KBM-7 (cell line): ENCODE measurements at regions not wholly inside any gene's neighbourhood (a gene's known extent, or its start where the extent isn't known, plus 50 kb on each side); places are given as distances from the start of the nearest gene placed in this dataset.

Experiments
- DNase-seq: peaks from one replicate; pipeline ENCODE4 v3.0.0-alpha.2; 2015
- in situ Hi-C: fragments of 300-500 bp; cut with MboI; formaldehyde crosslinking; loops from 2 replicates; pipeline ENCODE4 v1.14.3; 2020; ENCODE audit warnings: low sequenced_read_pairs, low pct_unique_long_range_greater_than_20kb, mixed read lengths

DNA sequence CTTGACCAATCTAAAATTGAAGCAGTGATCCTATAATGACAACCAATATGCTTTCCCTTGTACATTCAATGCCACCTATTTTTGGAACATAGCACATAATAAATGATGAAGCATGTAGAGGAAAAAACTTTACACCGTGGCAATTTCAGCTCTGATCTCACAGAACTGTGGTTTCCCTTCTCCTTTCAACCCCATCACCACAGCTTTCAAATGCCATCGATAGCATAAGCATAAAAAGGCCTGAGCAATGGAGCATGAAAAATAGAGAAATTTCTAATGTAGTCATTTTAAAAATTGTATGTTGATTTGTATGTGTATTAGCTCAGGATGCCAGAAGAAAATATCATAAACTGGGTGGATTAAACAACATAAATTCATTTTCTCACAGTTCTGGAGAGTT lies 406.0 kb upstream of the TMCO5A start:
- in situ Hi-C loops = no loop called here
- no peak for DNase-seq

DNA sequence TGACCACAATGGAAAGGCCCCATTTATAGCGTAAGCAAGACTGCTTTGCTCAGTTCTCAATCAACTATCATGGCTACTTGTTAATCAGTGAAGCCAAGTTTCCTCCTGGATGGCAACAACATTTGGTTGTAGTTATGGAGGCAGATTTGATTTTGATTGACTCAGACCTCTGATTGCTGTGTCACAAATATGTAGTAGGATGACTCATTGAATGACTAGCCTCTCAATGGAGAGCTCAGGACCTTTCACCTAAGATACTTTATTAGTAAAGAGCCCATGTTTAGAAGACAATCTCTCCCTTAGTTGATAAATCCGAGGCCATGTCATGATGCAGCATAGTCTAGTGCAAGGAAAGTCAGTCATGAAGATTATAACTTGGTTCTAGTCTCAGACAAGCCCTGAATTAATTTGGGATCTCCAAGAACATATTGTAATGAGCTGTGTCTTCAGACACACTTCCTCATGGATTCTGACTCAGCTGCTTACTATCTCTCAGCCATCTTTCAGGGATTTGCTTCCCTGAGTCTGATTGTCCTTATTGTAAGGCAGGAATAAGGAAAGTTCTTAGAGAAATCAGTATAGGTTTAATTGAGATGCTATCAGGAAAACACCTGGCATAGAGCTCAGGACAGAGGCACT lies 397.4 kb upstream of the TMCO5A start:
- DNase-seq = no peak
- in situ Hi-C loops = no loop called here

DNA sequence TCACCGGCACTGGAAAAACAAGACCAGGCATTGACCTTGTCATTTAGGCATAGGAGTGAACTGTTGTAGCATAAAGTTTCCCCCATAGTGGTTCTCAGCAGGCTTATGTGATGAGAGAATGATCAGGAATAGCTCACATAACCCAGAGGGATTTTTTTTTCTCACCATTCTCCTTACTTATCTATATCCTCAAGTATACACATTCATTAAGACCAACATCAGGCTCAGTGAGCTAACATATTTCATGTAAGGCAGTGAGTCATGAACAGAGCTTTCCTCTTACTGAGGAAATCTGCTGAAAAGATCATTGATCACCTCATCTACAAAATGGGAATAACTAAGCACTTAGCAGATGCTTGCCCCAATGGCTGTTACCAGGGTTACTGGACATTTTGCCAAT lies 396.6 kb upstream of the TMCO5A start:
- no peak for DNase-seq
- in situ Hi-C loops = no loop called here

DNA sequence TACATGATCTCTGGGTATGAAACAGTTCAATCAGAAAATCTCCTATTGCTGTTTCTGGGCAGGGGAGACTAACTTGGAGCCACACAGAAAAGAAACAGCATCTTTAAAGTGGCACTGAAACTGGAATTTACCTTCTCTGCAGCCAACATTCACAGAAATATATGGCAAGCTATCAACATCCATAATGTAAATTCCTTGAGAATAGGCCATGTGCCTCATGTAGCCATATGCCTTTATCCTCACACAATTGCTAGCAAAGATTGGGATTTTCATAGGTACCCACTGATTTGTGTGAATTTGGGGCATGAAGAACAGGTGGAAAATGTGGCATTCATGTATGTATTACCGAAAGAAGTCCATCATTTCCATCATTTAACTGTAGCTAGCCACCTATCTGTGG lies 386.3 kb upstream of the TMCO5A start:
- in situ Hi-C loops = no loop called here

DNA sequence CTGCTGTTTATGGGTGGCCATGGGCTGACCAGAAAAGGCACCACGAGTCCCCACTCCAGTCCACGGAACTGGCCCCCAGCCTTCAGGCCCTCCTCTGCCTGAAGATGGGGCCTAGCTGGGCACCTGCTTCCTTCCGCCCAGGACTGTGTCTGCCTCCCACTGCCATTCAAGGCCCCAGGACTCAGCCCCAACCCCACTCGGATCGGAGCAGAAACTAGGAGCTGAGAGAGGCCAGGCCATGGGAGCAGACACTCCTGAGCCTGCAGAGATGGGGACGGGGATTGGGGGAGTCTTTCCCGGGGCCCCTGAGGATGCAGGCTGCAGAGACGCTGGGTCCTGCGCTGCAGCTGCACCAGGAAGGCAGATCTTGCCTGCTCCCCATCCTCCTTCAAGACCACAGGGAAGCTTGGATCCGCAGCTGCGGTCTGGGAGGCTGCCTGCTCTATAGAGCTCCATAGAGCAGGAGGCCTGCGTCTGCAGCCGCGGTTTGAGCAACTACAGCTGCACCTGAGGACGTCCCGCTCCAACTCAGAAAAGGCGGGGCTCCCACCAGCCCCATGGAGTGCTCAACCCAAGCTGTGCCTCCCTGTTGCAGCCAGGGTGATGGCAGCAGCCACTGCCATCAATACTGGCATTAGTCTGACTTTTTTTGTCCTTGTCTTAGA lies 383.9 kb upstream of the TMCO5A start:
- DNase-seq = no peak
- in situ Hi-C loops = no loop called here

More for the DNA sequence above, 386.3 kb upstream of the TMCO5A start:
- no peak for DNase-seq

DNA sequence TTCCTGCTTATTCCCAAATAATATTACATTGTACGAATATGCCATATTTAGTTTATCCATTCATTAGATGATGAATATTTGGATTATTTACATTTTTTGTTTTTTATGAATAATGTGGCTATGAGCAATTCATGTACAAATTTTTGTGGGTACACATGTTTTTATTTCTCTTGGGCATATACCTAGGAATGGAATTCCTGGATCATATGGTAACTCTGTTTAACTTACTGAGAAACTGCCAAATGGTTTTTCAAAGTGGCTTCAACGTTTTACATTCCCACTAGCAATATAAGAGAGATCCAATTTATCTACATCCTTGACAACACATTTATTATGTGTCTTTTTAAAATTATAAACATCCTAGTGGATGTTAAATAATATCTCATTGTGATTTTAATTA lies 362.0 kb upstream of the TMCO5A start:
- in situ Hi-C loops = no loop called here

DNA sequence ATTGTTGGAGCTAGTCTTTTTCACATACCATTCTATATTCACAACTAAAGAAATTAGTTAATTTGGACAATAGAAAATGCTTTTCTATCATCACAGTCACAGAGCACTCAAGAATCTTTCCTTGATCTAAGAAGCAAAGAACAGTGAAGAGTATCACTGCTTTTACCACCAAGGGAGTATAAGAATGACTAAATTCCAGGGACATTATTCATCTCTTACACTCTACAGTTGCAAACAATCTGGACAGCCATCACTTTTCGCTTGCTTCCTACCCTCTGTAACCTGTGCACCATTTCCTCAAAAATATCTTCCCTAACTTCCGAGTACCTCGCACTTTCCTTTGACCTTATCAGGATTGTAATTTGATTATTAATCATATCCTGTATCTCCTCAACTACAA lies 359.5 kb upstream of the TMCO5A start:
- in situ Hi-C loops = no loop called here
- no peak for DNase-seq

More for the DNA sequence above, 362.0 kb upstream of the TMCO5A start:
- no peak for DNase-seq

DNA sequence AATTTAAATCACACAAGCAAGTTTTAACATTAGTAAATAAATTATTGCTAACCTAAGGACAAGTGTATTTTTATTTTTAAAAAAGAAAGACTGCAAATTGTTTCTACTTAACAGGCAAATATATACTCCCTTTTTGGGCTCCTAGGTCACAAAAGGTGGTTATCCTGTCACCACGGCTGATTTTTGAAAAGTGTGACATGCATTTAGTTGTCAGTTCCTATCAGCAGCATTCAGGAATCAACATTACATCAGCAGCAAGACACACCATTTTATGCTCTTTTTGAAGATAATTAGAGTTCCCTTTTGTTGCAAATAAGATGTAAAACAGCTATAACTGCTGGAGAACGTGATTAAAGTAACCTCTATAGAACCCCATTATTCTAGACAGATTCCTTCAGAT lies 357.5 kb upstream of the TMCO5A start:
- in situ Hi-C loops = no loop called here
- no peak for DNase-seq

DNA sequence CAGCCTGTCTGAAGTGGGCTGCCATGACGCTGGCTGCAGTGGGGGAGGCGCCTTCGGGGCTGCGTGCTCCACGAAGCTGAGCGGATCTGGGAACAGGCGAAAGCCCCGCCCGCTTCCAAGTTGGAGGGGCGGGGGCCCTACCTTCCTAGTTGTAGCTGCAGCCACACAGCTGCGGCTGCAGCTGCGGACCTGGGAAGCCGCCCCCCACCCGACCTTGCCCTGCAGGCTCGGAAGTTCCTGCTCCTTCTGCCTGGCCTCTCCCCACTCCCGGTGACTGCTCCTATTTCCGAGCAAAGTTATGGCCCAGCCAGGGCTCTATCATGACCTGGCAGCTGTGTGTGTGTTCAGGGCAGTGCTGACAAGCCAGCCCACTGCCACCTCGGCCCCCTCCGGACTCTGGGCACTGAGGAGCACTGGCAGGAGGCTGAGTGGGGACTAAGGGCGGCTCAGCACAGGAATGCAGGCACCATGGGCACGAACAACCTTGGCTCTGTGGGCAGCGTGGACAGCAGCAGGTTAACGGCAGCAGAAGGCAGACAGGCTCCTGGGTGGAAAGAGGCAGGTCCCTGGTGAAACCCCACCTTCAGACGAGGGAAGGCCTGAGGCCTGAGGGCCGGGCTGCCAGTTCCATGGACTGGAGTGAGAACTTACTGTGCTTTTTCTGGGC lies 352.4 kb upstream of the TMCO5A start:
- no peak for DNase-seq
- in situ Hi-C loops = no loop called here

DNA sequence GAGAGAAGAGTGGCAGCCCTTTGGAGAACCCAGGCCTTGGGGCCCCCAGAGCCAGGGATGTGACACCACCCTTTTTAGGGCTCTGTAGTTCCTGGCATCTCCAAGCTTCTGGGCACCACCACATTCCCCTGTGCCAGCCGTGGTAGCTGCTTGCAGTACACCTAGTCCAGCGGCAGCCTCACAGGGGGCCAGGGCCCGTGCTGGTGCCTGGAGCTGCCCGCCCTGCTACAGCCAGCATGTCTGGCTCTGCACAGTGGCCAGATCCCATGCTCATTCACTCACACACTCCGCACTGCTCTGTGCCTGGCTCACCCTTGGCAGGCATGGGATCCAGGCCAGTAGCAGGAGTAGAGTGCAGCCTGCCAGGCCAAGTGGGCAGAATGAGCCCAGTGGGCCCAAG lies 351.6 kb upstream of the TMCO5A start:
- no peak for DNase-seq
- in situ Hi-C loops = no loop called here

DNA sequence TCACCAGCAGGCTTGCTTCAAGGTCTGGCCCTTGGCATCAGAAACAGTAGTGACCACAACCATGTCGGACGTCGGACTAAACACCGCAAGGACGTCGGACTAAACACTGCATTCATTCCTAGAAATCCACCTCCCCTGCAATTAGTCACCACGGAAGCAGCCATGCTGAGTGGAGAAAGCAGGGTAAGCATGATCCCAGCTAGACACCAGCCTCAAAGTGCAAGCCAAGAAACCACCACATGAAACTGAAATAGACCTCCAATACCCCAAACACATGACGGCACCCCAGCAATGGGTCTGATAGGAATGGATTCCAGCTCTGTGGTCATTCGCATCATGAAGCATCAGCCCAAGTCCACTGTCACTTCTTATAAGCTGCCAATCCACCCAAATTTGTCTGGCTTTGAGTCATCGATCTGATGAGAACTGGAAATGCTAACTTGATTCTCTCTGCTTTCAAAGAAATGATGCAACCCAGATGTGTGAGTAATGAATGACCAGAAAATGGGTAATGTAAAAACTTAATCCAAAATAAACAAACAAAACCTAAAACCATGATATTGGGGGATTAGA lies 348.3 kb upstream of the TMCO5A start:
- DNase-seq = no peak
- in situ Hi-C loops = no loop called here

DNA sequence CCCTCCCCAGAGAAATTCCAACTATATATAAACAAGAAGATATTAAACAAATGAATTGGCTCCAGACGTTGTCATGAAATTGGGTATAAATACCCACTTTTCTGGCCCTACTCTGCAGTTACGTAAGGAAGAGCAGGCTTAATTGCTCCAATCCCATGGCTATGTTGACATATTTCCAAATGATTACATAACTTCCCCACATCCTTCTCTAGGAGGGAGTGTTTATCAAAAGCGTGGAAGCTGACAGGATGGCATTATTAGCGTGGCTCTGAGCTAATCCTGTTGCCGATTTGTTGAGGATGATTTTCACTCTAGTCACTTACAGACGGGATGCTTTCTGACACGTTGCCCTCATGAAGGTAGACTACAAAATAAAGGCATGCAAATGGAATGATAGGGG lies 347.5 kb upstream of the TMCO5A start:
- peak; percentile 7 for DNase-seq
- in situ Hi-C loops = no loop called here

DNA sequence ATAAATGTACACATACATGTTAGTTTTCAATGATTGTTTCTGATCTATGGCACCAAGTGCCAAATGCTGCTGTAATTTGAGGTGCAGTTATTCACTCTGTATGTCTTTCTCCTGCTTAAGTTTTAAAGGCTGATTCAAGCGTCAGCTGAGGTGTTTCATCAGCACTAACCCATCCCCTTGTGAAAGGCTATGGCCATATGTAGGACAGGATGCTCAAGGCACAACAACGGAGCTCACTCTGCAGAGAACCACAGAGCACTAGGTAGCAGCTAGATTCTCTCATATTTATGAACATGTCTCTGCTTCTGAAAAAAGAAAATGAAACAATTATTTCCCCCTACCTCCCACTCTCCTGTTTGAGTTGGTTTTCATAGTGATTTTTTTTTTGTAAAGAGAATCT lies 340.0 kb upstream of the TMCO5A start:
- in situ Hi-C loops = no loop called here
- DNase-seq = no peak

DNA sequence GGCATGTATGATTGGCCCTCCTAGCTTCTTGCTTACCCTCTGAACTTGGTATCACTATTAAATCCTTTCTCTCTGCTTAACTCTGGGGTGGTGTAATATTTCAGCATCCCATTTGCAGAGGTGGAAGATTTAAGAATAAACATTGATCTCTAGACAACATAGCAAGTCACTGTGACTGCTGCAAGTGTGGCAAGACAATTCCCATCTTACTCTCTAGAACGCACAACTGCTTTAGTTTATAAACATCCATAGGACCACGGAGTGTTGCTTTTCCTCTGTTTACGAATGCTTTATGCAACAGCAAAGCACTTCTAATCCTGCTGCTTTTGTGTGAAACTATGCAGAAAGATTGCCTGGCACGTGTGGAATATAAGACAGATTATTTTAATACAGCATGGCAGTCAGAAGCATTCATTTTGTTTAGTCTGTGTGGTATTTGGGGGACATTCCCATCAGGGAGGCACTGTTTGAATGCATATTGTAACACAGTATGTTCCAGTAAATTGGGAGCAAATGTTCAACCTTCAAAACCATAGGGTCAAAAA lies 338.9 kb upstream of the TMCO5A start:
- DNase-seq = no peak
- in situ Hi-C loops = no loop called here

DNA sequence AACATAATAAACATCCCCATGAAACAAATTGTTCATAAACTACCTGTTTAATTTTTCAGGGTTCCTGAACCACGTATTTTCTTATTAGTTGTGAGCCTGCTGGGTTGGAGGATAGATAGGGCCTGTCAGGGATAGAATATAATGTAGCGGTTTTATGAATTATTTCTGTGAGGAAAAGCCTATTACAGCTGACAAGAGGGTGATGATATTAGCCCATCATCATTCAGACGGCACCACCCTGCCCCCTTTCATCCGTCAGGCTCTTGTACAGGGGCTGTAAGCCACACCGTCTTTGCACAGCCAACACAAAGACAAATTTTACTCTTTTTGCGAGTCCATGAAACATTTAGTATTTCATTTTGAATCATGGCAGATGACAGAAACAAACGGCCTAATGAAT lies 335.3 kb upstream of the TMCO5A start:
- in situ Hi-C loops = no loop called here
- no peak for DNase-seq

DNA sequence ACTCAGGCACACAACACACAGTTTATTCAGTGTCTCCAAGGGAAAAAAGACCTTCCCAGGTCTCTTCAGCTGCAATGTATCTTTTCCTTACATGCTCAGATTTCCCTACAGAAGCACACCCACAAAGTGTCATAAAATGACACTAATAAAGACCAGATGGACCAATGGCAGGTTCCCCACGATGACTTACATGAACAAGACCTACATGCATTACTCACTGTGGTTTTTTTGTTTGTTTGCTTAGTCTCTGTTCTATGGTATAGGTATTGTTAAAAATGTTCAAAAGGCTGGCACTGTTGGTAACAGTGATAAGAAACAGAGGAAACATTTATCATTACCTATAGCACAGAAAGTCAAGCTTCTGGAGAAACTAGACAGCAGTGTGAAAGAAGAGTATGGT lies 318.2 kb upstream of the TMCO5A start:
- in situ Hi-C loops = no loop called here
- DNase-seq = no peak

DNA sequence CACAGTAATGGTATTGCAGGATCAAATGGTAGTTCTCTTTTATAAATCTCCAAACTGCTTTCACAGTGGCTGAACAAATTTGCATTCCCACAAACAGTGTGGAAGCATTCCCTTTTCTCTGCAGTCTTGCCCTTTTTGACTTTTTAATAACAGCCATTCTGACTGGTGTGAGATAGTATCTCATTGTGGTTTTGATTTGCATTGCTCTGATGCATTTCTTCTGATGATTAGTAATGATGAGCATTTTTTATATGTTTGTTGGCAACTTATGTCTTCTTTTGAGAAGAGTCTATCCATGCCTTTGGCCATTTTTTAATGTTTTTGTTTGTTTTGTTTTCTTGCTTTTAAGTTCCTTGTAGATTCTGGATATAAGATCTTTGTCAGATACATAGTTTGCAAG lies 316.1 kb upstream of the TMCO5A start:
- in situ Hi-C loops = no loop called here
- no peak for DNase-seq

DNA sequence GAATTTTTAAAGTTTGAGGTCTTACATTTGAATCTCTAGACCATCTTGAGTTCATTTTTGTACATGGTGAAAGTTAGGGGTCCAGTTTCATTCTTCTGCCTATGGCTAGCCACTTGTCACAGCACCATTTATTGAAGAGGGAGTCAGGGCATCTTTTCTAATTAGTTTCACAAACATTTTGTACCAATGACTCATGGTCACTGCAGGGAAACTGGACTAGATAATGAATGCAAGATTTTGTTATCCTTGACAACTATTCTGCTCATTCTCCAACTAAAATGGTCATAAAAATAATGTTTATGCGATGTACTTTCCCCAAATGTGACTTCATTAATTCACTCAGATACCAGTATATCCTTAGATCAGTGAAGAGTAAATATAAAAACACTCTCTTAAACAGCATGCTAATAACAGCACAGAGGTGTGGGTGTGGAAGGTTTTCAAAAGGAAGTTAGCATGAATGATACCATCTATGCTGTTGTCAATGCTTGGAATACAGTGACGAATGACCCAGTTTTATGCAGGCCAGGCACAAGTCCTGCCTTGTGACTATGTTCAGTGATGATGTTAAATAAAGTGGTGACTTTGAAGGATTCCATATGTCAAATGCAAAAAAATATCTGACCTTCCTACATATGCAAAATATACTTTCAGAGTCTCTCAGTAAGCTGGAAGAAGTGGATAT lies 314.9 kb upstream of the TMCO5A start:
- DNase-seq = no peak
- in situ Hi-C loops = no loop called here

DNA sequence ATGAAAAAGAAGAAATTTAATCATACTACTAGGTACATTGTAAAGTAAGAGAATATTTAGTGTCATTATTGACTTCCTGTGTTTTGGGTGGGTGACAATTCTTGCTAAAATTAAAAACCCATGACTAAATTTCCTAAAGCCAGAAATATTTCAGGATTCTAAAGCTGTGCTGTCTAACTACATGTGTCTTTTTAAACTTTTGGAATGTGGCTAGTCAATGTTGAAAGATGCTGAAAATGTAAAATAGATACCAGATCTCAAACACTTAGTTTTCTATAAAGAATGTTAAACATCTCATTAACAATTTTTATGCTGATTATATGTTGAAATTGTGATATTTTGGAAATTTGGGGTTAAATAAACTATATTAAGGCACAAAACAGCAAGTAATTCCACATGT lies 308.9 kb upstream of the TMCO5A start:
- DNase-seq = no peak
- in situ Hi-C loops = no loop called here

DNA sequence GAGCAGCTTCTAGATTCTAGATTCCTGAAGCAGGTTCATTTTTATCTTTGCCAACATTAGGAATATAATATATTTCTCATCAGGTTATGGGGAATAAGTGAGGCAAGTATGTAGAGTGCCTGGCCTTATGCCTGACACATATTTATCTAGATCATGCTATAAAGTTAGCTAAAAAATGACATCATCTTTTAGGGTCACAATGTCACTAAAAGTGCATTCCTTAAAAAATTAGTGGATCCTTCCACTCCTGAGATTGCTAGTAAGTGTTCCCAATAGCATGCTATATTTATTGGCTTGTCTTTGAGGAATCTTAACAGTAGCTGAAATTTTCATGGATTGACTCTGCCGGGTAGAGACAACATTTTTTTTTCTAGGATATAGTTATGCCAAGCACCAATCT lies 305.9 kb upstream of the TMCO5A start:
- in situ Hi-C loops = no loop called here
- no peak for DNase-seq
